ENCODE measurements at regions not wholly inside any gene's neighbourhood (a gene's known extent, or its start where the extent isn't known, plus 50 kb on each side); places are given as distances from the start of the nearest gene placed in this dataset.

DNA sequence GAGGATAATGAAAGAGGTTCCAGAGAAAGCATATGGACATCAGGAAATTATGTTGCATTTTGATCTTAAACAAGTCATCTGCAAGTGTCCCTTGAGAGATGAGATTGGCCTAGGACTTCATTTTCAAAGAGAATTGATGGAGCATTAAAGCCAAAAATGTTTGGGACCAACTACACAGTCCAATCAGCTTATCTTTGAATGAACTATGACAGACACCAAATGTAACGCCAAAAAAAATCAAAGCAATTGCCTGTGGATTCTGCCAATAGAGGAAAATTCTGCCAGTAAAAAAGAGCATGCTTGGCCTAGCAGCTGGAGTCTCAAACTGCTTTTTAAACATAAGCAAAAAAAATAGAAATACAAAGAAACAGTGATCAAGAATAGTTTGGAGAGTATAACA, 594.5 kb upstream of the CHAC2 start:
- H3K4me3 ChIP-seq, result no peak overlapping the region
- TF ChIP-seq, protein P1, sequence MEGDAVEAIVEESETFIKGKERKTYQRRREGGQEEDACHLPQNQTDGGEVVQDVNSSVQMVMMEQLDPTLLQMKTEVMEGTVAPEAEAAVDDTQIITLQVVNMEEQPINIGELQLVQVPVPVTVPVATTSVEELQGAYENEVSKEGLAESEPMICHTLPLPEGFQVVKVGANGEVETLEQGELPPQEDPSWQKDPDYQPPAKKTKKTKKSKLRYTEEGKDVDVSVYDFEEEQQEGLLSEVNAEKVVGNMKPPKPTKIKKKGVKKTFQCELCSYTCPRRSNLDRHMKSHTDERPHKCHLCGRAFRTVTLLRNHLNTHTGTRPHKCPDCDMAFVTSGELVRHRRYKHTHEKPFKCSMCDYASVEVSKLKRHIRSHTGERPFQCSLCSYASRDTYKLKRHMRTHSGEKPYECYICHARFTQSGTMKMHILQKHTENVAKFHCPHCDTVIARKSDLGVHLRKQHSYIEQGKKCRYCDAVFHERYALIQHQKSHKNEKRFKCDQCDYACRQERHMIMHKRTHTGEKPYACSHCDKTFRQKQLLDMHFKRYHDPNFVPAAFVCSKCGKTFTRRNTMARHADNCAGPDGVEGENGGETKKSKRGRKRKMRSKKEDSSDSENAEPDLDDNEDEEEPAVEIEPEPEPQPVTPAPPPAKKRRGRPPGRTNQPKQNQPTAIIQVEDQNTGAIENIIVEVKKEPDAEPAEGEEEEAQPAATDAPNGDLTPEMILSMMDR (IDR thresholded peaks at IDR 0.05), result no peak
- TF ChIP-seq POLR2A (IDR thresholded peaks at IDR 0.05) (no peak), EP300 (IDR thresholded peaks at IDR 0.05) (no peak), POLR2AphosphoS5 (IDR thresholded peaks at IDR 0.05) (no peak)
- DNase-seq (no peak), ATAC-seq (ENCODE audit: low FRiP score in 2 of 2) (no peak)
- H3K27me3 ChIP-seq, result no peaks in the 10 kb centered on the region
- no peaks in the 10 kb centered on the region for H3K9me3 ChIP-seq
- no peaks in the 10 kb centered on the region for H3K36me3 ChIP-seq
- no peaks in the 10 kb centered on the region for H3K4me1 ChIP-seq
- WGBS, 2 donors, result 83 to 85% methylated on average over 1 of the region's 1 CpG
- H3K27ac ChIP-seq, result no peak overlapping the region

DNA sequence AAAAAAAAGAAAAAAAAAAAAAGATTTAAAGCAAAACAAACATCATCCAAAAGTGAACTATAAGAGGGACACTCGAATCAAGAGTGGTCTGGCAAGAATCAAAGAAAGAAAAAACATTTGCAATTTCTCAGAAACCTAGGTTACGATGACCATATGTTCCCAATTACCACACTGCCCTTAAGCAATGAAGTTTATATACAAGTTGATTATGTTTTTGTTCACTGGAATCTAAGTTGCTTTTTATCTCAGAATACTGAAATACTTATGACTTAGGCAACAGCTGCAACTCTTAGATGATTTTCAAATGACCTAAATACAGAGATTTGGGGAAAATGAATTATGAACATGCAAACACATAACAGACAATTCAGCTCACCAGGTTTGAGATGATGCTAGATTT, 597.1 kb upstream of the CHAC2 start:
- no peak overlapping the region for H3K4me3 ChIP-seq
- 41 to 46% methylated on average over 2 of the region's 2 CpGs for WGBS, 2 donors
- no peaks in the 10 kb centered on the region for H3K27me3 ChIP-seq
- H3K27ac ChIP-seq, result no peak overlapping the region
- H3K36me3 ChIP-seq, result no peaks in the 10 kb centered on the region
- peak in 1 of 2 donors; percentile 17 for ATAC-seq (ENCODE audit: low FRiP score in 2 of 2)
- H3K4me1 ChIP-seq, result no peaks in the 10 kb centered on the region
- H3K9me3 ChIP-seq, result no peaks in the 10 kb centered on the region
- TF ChIP-seq EP300 (IDR thresholded peaks at IDR 0.05) (peak in 1 of 4 donors; percentile 22), POLR2AphosphoS5 (IDR thresholded peaks at IDR 0.05) (no peak)
- no peak for DNase-seq

DNA sequence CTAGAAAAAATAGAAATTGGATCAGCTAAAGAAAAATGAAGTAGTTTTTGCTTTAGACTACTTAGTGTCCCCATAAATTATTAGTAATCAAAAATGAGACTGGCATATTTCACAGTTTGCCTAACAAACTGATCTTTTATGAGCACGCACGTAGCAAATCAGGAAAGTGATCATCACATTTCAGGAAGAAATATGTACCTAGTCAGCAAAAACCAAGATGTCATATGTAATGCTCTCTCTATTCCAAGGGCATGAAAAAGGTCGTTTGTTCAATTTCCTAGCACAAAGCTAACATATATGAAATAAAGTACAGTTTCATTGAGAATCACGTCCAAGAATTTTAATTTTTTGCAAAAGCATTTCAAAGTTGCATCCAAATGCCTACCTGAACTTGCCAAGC, 600.4 kb upstream of the CHAC2 start:
- no peaks in the 10 kb centered on the region for H3K4me1 ChIP-seq
- DNase-seq (no peak), ATAC-seq (ENCODE audit: low FRiP score in 2 of 2) (no peak)
- no peak overlapping the region for H3K4me3 ChIP-seq
- H3K27me3 ChIP-seq, result no peaks in the 10 kb centered on the region
- no peaks in the 10 kb centered on the region for H3K9me3 ChIP-seq
- no peaks in the 10 kb centered on the region for H3K36me3 ChIP-seq
- no peak for TF ChIP-seq POLR2A (IDR thresholded peaks at IDR 0.05)
- TF ChIP-seq, protein P1 (IDR thresholded peaks at IDR 0.05), result no peak
- no peak for TF ChIP-seq POLR2AphosphoS5 (IDR thresholded peaks at IDR 0.05)
- TF ChIP-seq EP300 (IDR thresholded peaks at IDR 0.05), result no peak
- H3K27ac ChIP-seq, result no peak overlapping the region
- 88 to 93% methylated on average over 4 of the region's 4 CpGs for WGBS, 2 donors

DNA sequence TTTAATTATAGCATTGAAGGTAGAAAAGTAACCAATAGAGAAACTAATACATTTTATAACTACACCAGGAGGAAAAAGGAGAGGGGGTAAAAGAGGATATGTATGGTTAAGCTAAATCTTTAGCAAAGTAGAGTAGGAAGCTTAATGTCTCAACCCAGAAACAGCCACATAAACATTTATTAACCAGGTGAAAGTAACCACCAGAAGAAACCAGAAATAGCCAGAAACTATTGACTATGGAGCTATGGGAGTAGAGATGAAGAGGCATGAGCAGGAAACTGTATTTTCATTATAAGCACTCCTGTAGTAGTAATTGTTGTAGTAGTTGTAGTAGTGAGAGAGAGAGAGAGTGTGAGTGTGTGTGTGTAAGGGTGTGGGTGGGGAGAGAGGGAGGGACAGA, 617.5 kb upstream of the CHAC2 start:
- no peak for TF ChIP-seq POLR2AphosphoS5 (IDR thresholded peaks at IDR 0.05)
- no peak for TF ChIP-seq EP300 (IDR thresholded peaks at IDR 0.05)
- TF ChIP-seq, protein P1 (IDR thresholded peaks at IDR 0.05), result no peak
- TF ChIP-seq POLR2A (IDR thresholded peaks at IDR 0.05), result no peak
- no peaks in the 10 kb centered on the region for H3K27me3 ChIP-seq
- H3K36me3 ChIP-seq, result no peaks in the 10 kb centered on the region
- H3K27ac ChIP-seq, result no peak overlapping the region
- H3K9me3 ChIP-seq, result no peaks in the 10 kb centered on the region
- H3K4me3 ChIP-seq, result no peak overlapping the region
- H3K4me1 ChIP-seq, result no peaks in the 10 kb centered on the region
- no peak for ATAC-seq (ENCODE audit: low FRiP score in 2 of 2)
- no peak for DNase-seq

DNA sequence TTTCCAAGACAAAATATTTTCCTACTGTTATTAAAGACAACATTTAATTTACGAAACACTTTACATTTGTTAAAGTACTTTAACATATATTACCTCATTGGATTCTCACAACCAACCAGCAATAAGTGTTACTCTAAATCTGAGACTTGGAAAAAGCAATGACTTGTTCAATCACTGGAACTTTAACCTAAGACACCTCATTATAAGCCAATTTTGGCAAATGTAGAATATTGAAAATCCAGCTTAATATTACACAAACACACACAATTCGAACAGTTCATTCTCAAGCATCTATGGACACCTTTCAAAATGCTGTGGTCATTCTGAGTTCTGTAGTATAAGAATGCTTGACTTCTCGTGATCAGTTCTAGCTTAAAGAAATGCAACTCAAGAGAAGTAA, 619.4 kb upstream of the CHAC2 start:
- DNase-seq (no peak), ATAC-seq (ENCODE audit: low FRiP score in 2 of 2) (no peak)
- H3K9me3 ChIP-seq, result no peaks in the 10 kb centered on the region
- H3K4me3 ChIP-seq, result no peak overlapping the region
- H3K36me3 ChIP-seq, result no peaks in the 10 kb centered on the region
- no peaks in the 10 kb centered on the region for H3K4me1 ChIP-seq
- 30 to 51% methylated on average over 3 of the region's 3 CpGs for WGBS, 2 donors
- TF ChIP-seq EP300 (IDR thresholded peaks at IDR 0.05), result no peak
- TF ChIP-seq, protein P1 (IDR thresholded peaks at IDR 0.05), result no peak
- H3K27ac ChIP-seq, result no peak overlapping the region
- H3K27me3 ChIP-seq, result no peaks in the 10 kb centered on the region
